Caco-2 (cell line): ENCODE measurements at regions not wholly inside any gene's neighbourhood (a gene's known extent, or its start where the extent isn't known, plus 50 kb on each side); places are given as distances from the start of the nearest gene placed in this dataset.

Experiments used
- BruUV-seq: library from RNA; stranded (reverse); fragments of 400-500 nt; replicated peaks from 2 replicates; lab custom pipeline; 2021; lab: Mats Ljungman, UMichigan
- CTCF ChIA-PET: fragments of 300-600 bp; sonication (Branson Sonifier 250); formaldehyde crosslinking; loops from one replicate; lab custom pipeline; 2022; ENCODE audit warnings: antibody characterized with exemption; lab: Charles Lee
- POLR2A ChIA-PET: fragments of 300-600 bp; sonication (Branson Sonifier 250); formaldehyde crosslinking; loops from one replicate; lab custom pipeline; 2022; ENCODE audit warnings: antibody characterized with exemption; lab: Charles Lee
- DNase-seq, 2 experiments: peaks; one replicate each; pipeline versions ENCODE4 v3.0.0 to v3.0.0-alpha.2; 2020 to 2022
- H3K27me3 ChIP-seq: replicated peaks from 2 replicates; pipeline ENCODE4 v1.6.0; 2011; ENCODE audit warnings: low read length; ENCODE audit not compliant: control insufficient read depth, insufficient read depth
- H3K36me3 ChIP-seq: 2 replicates; pipeline ENCODE4 v1.5.1; 2011; ENCODE audit warnings: low read length; ENCODE audit not compliant: control insufficient read depth, insufficient read depth
- H3K4me1 ChIP-seq: fragments of 250-450 bp; sonication (Bioruptor Pico); 2 replicates; pipeline ENCODE4 v1.5.1; 2020; ENCODE audit warnings: mild to moderate bottlenecking
- H3K4me3 ChIP-seq: 2 replicates; pipeline ENCODE4 v1.5.1; 2011; ENCODE audit warnings: low read depth, mild to moderate bottlenecking, control low read depth, low read length
- H3K9me3 ChIP-seq: fragments of 250-450 bp; sonication (Bioruptor Pico); 2 replicates; pipeline ENCODE4 v1.5.1; 2020; ENCODE audit warnings: mild to moderate bottlenecking, moderate library complexity
- H3K27ac Mint-ChIP-seq: one replicate; pipeline ENCODE4 v1.8.0; 2022; ENCODE audit warnings: mixed read lengths; ENCODE audit not compliant: unreplicated experiment
- H3K27me3 Mint-ChIP-seq: one replicate; pipeline ENCODE4 v1.8.0; 2022; ENCODE audit warnings: mixed read lengths; ENCODE audit not compliant: insufficient read depth, unreplicated experiment
- H3K36me3 Mint-ChIP-seq: one replicate; pipeline ENCODE4 v1.8.0; 2022; ENCODE audit warnings: mild to moderate bottlenecking, mixed read lengths; ENCODE audit not compliant: insufficient read depth, unreplicated experiment
- H3K4me1 Mint-ChIP-seq: one replicate; pipeline ENCODE4 v1.8.0; 2022; ENCODE audit warnings: low read depth, mixed read lengths; ENCODE audit not compliant: unreplicated experiment
- H3K4me3 Mint-ChIP-seq: one replicate; pipeline ENCODE4 v1.8.0; 2022; ENCODE audit warnings: mild to moderate bottlenecking, moderate library complexity, mixed read lengths; ENCODE audit not compliant: unreplicated experiment
- H3K9me3 Mint-ChIP-seq: one replicate; pipeline ENCODE4 v1.8.0; 2022; ENCODE audit warnings: mixed read lengths; ENCODE audit not compliant: unreplicated experiment
- intact Hi-C: fragments of 100-400 bp; cut with micrococcal nuclease; formaldehyde crosslinking; loops from one replicate; pipeline ENCODE4 v1.10.0; 2022; ENCODE audit not compliant: unreplicated experiment
- TF ChIP-seq, protein P1 (sequence below), 2 experiments: fragments of 200-600 bp in 1 of 2; IDR thresholded peaks; 1 replicate in 1 of 2; 2 replicates in 1 of 2; pipeline versions ENCODE4 v1.5.1 to v1.8.0; 2011 to 2022; ENCODE audit warnings: antibody characterized with exemption in 1 of 2, control low read depth in 1 of 2, inconsistent platforms in 1 of 2, low read depth in 1 of 2, low read length in 1 of 2, mild to moderate bottlenecking in 1 of 2, moderate library complexity in 1 of 2; ENCODE audit not compliant: insufficient read depth in 1 of 2, severe bottlenecking in 1 of 2, unreplicated experiment in 1 of 2

DNA sequence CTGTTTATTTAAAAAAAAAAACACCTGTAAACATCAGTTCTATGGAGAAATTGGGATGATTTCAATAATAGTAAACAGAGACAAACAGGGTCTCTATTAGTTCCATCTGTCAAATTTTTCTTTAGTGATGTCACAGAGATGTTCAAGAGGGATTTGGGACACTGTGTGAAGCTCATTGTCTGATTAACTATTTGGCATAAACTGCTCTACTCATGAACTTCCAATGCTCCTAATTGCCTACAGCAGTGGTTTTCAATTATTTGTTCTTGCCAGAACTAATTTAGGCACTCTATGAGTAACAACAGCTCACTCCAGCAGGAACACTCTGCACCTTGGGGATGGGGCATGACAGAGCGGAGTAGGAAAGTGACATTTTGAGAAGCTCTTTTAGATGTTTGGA, 250.1 kb upstream of the PRKD1 start:
- Mint-ChIP-seq H3K4me1 (no peaks in the 10 kb centered on the region), H3K9me3 (no peaks in the 10 kb centered on the region), H3K4me3 (no peak overlapping the region), H3K36me3 (no peaks in the 10 kb centered on the region), H3K27me3 (peaks cover 4% of the 10 kb centered on the region), H3K27ac (no peak overlapping the region)
- no peak for DNase-seq
- no TSS peak for BruUV-seq
- Histone ChIP-seq H3K4me1 (no peaks in the 10 kb centered on the region), H3K27me3 (no peaks in the 10 kb centered on the region), H3K9me3 (no peaks in the 10 kb centered on the region), H3K36me3 (no peaks in the 10 kb centered on the region), H3K4me3 (no peak overlapping the region)
- intact Hi-C loops = no loop called here
- POLR2A ChIA-PET = no interaction called here
- CTCF ChIA-PET = interaction anchor here (0.6 kb wide), 1 partner anchor 866 kb away, joined by 3 read pairs; no protein-coding TSS in a partner anchor
- TF ChIP-seq, protein P1, sequence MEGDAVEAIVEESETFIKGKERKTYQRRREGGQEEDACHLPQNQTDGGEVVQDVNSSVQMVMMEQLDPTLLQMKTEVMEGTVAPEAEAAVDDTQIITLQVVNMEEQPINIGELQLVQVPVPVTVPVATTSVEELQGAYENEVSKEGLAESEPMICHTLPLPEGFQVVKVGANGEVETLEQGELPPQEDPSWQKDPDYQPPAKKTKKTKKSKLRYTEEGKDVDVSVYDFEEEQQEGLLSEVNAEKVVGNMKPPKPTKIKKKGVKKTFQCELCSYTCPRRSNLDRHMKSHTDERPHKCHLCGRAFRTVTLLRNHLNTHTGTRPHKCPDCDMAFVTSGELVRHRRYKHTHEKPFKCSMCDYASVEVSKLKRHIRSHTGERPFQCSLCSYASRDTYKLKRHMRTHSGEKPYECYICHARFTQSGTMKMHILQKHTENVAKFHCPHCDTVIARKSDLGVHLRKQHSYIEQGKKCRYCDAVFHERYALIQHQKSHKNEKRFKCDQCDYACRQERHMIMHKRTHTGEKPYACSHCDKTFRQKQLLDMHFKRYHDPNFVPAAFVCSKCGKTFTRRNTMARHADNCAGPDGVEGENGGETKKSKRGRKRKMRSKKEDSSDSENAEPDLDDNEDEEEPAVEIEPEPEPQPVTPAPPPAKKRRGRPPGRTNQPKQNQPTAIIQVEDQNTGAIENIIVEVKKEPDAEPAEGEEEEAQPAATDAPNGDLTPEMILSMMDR (IDR thresholded peaks at IDR 0.05; ENCODE audit: insufficient read depth in 1 of 2, low read depth in 1 of 2, low read length in 1 of 2, severe bottlenecking in 1 of 2, unreplicated experiment in 1 of 2) = no peak

DNA sequence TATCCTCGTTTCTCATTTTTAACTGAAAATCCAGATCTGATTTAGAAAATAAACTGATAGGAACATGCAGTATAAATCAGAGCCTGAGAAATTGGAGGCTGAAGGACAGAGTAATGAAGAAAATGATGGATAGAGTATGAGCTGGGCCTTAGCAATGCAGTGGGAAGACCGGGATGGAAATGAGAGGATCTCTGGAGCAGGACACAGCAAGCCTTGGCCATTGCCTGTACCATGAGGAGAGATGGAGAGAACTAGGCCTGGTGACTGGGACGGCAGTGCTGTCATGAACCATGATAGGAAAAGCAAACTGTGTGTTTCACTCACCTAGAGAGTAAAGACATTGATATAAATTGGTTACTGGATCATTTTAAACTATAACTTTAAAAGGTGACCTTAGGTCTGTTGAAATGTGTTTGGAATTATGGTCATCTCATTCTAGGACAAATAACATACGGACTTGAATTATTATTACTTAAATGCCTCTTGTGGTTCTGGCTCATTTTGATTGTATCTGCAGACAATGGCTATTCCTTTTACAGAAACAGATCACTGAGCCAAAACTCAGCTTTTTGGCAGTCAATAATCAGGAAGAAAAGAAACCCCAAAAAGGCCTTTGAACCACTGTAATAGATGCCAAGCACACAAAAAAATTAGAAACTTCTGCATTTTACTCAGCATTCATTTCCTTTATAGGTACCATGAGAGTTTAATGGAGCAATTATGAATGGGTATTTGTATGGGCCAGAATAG, 251.9 kb upstream of the PRKD1 start:
- DNase-seq = no peak
- Mint-ChIP-seq H3K27me3 (peaks cover 4% of the 10 kb centered on the region), H3K4me3 (no peak overlapping the region), H3K27ac (no peak overlapping the region), H3K9me3 (no peaks in the 10 kb centered on the region), H3K36me3 (no peaks in the 10 kb centered on the region), H3K4me1 (no peaks in the 10 kb centered on the region)
- ChIA-PET CTCF (no interaction called here), POLR2A (no interaction called here)
- no peaks in the 10 kb centered on the region for H3K36me3 ChIP-seq
- no TSS peak for BruUV-seq
- no peaks in the 10 kb centered on the region for H3K9me3 ChIP-seq
- no peak overlapping the region for H3K4me3 ChIP-seq
- no peaks in the 10 kb centered on the region for H3K27me3 ChIP-seq
- intact Hi-C loops = no loop called here
- no peaks in the 10 kb centered on the region for H3K4me1 ChIP-seq
- TF ChIP-seq, protein P1 (IDR thresholded peaks at IDR 0.05; ENCODE audit: insufficient read depth in 1 of 2, low read depth in 1 of 2, low read length in 1 of 2, severe bottlenecking in 1 of 2, unreplicated experiment in 1 of 2) = no peak

DNA sequence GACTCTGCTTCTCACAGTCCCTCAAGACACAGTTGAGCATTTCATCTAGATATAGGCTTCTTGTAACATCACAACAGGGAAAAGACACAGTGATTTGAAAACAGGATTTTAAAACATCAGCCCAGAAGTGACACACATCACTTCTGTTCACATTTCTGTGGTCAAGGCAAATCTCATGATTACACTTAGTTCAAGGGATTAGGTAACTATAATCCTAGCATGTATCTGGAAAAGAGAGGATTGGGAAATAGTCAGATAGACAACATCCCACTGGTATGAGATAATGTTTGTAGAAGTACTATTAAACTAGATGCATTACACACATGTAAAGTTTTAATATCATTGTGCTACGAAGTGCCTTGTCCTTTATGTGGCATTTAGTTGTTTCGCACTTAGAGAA, 252.6 kb upstream of the PRKD1 start:
- H3K4me3 ChIP-seq = no peak overlapping the region
- CTCF ChIA-PET = no interaction called here
- H3K36me3 ChIP-seq = no peaks in the 10 kb centered on the region
- Mint-ChIP-seq H3K27me3 (peaks cover 4% of the 10 kb centered on the region), H3K4me1 (no peaks in the 10 kb centered on the region), H3K27ac (no peak overlapping the region), H3K4me3 (no peak overlapping the region), H3K9me3 (no peaks in the 10 kb centered on the region), H3K36me3 (no peaks in the 10 kb centered on the region)
- TF ChIP-seq, protein P1 (IDR thresholded peaks at IDR 0.05; ENCODE audit: insufficient read depth in 1 of 2, low read depth in 1 of 2, low read length in 1 of 2, severe bottlenecking in 1 of 2, unreplicated experiment in 1 of 2) = no peak
- BruUV-seq = no TSS peak
- POLR2A ChIA-PET = no interaction called here
- intact Hi-C loops = no loop called here
- no peaks in the 10 kb centered on the region for H3K9me3 ChIP-seq
- no peaks in the 10 kb centered on the region for H3K27me3 ChIP-seq
- no peaks in the 10 kb centered on the region for H3K4me1 ChIP-seq
- no peak for DNase-seq
